GM12864 (cell line): ENCODE measurements at regions not wholly inside any gene's neighbourhood (a gene's known extent, or its start where the extent isn't known, plus 50 kb on each side); places are given as distances from the start of the nearest gene placed in this dataset.

ENCODE experiments used
- DNase-seq: peaks from one replicate; pipeline ENCODE4 v3.0.0-alpha.2; 2011; ENCODE audit warnings: low read depth
- H3K4me3 ChIP-seq: 2 replicates; pipeline ENCODE4 v1.5.1; 2011; ENCODE audit warnings: mild to moderate bottlenecking, low read depth, low read length, control low read depth
- CTCF ChIP-seq: IDR thresholded peaks from 2 replicates; pipeline ENCODE4 v1.5.1; 2011; ENCODE audit warnings: low read depth, mild to moderate bottlenecking, moderate library complexity, low read length, control low read depth, inconsistent platforms; ENCODE audit errors: missing control alignments

GRCh38 chr2:104233591-104233990 lies 620.3 kb upstream of the POU3F3 start:
- H3K4me3 ChIP-seq, result no peak overlapping the region
- TF ChIP-seq CTCF, result no peak
- no peak for DNase-seq

GRCh38 chr2:104236491-104236890 lies 617.4 kb upstream of the POU3F3 start:
- no peak for TF ChIP-seq CTCF
- H3K4me3 ChIP-seq, result no peak overlapping the region
- DNase-seq, result no peak

GRCh38 chr2:104240984-104241383 lies 612.9 kb upstream of the POU3F3 start:
- no peak for TF ChIP-seq CTCF
- H3K4me3 ChIP-seq, result no peak overlapping the region
- DNase-seq, result no peak

GRCh38 chr2:104249629-104250028 lies 604.3 kb upstream of the POU3F3 start:
- no peak for TF ChIP-seq CTCF
- no peak for DNase-seq

GRCh38 chr2:104250635-104251034 lies 603.3 kb upstream of the POU3F3 start:
- no peak for TF ChIP-seq CTCF
- DNase-seq, result no peak
- no peak overlapping the region for H3K4me3 ChIP-seq

More at GRCh38 chr2:104249629-104250028, 604.3 kb upstream of the POU3F3 start:
- no peak overlapping the region for H3K4me3 ChIP-seq

DNA sequence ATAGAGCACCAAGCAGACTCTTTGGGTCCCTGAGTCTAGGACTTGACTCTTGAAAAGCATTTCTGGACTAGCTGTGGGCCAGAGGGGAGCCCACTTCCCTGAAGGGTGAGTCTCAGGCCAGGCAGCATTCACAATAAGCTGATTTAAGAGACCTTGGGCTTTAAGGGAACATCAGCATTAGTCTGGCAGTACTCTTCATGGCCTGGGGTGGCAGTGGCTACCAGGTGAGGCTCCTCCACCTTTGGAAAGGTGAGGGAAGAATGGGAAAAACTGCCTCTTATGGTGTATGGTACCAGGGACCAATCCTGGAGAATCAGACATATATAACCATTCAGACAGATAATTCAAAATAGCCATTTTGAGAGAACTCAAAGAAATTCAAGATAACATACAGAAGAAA lies 599.9 kb upstream of the POU3F3 start:
- H3K4me3 ChIP-seq, result no peak overlapping the region
- no peak for DNase-seq
- TF ChIP-seq CTCF, result no peak

DNA sequence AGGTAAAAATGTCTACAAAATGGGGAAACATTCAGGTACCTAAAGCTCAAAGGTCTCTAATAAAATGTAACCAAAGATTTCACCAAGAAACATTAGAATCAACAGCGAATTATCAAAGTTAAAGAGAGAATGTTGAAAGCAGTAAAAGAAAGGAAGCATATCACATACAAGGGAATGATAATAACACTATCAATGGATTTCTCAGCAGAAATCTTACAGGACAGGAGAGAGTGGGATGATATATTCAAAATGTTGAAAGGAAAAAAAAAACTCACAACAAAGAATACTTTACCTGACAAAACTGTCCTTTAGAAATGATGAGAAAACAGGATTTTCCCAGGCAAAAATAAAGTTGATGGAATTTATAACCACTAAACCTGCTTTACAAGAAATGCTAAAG lies 591.2 kb upstream of the POU3F3 start:
- no peak for DNase-seq
- H3K4me3 ChIP-seq, result no peak overlapping the region
- TF ChIP-seq CTCF, result no peak
